HEK293 (cell line): ENCODE measurements at regions not wholly inside any gene's neighbourhood (a gene's known extent, or its start where the extent isn't known, plus 50 kb on each side); places are given as distances from the start of the nearest gene placed in this dataset.

Experiments used
- CTCF ChIA-PET: fragments of 350-600 bp; formaldehyde crosslinking; extraction: SDS; loops from one replicate; lab custom pipeline; 2021; ENCODE audit warnings: antibody characterized with exemption; lab: Yijun Ruan, JAX
- POLR2A ChIA-PET: fragments of 300-600 bp; formaldehyde crosslinking; extraction: SDS; loops from one replicate; lab custom pipeline; 2020; ENCODE audit warnings: antibody characterized with exemption, inconsistent platforms; lab: Yijun Ruan, JAX
- H3K27ac ChIP-seq: fragments of 200-500 bp; sonication (Bioruptor generic); 2 replicates; pipeline ENCODE4 v1.5.1; 2014; ENCODE audit warnings: low read depth, low read length, control low read depth, inconsistent platforms; ENCODE audit errors: extremely low read depth
- H3K36me3 ChIP-seq, 2 experiments: fragments of 200-500 bp in 1 of 2; sonication (Bioruptor generic) in 1 of 2; 1 replicate in 1 of 2; 2 replicates in 1 of 2; pipeline ENCODE4 v1.5.1; 2014 to 2017; ENCODE audit warnings: inconsistent platforms in 2 of 2, low read length in 2 of 2; ENCODE audit not compliant: control insufficient read depth in 2 of 2, insufficient read depth in 1 of 2
- H3K4me1 ChIP-seq: fragments of 200-500 bp; sonication (Bioruptor generic); 2 replicates; pipeline ENCODE4 v1.5.1; 2014; ENCODE audit warnings: mild to moderate bottlenecking, low read length, inconsistent platforms; ENCODE audit not compliant: control insufficient read depth, insufficient read depth
- H3K4me3 ChIP-seq: 2 replicates; pipeline ENCODE4 v1.5.1; 2011; ENCODE audit warnings: low read depth, mild to moderate bottlenecking, control low read depth, low read length, moderate library complexity
- H3K9me3 ChIP-seq: fragments of 200-500 bp; sonication (Bioruptor generic); 2 replicates; pipeline ENCODE4 v1.5.1; 2014; ENCODE audit warnings: low read depth, low read length, inconsistent platforms; ENCODE audit not compliant: control insufficient read depth, insufficient read depth
- HIC1 ChIP-seq: fragments of 450-650 bp; formaldehyde crosslinking; IDR thresholded peaks from 2 replicates; pipeline ENCODE4 v1.5.1; 2016; ENCODE audit warnings: missing biosample characterization, missing genetic modification characterization
- HOXD13 ChIP-seq: sonication (generic); formaldehyde crosslinking; IDR thresholded peaks from 2 replicates; pipeline ENCODE4 v1.8.0; 2022; ENCODE audit warnings: missing genetic modification reagents, borderline replicate concordance
- OSR2 ChIP-seq: fragments of 450-650 bp; formaldehyde crosslinking; IDR thresholded peaks from 2 replicates; pipeline ENCODE4 v1.5.1; 2016; ENCODE audit warnings: missing biosample characterization, missing genetic modification characterization
- OVOL3 ChIP-seq: fragments of 450-650 bp; formaldehyde crosslinking; IDR thresholded peaks from 2 replicates; pipeline ENCODE4 v1.5.1; 2016; ENCODE audit warnings: missing biosample characterization, missing genetic modification characterization
- TSHZ1 ChIP-seq: fragments of 450-650 bp; formaldehyde crosslinking; IDR thresholded peaks from 2 replicates; pipeline ENCODE4 v1.5.1; 2016; ENCODE audit warnings: missing biosample characterization, missing genetic modification characterization, borderline replicate concordance
- ZBTB26 ChIP-seq: fragments of 450-650 bp; formaldehyde crosslinking; optimal IDR thresholded peaks from 2 replicates; pipeline ENCODE3; 2016; ENCODE audit warnings: missing biosample characterization, mild to moderate bottlenecking, missing genetic modification characterization
- ZNF121 ChIP-seq: fragments of 450-650 bp; formaldehyde crosslinking; IDR thresholded peaks from 2 replicates; pipeline ENCODE4 v1.5.1; 2016; ENCODE audit warnings: missing biosample characterization, missing genetic modification characterization
- ZNF132 ChIP-seq: fragments of 450-650 bp; formaldehyde crosslinking; IDR thresholded peaks from 2 replicates; pipeline ENCODE4 v1.5.1; 2017; ENCODE audit warnings: missing biosample characterization, missing genetic modification characterization, borderline replicate concordance
- ZNF146 ChIP-seq: fragments of 450-650 bp; formaldehyde crosslinking; IDR thresholded peaks from 2 replicates; pipeline ENCODE4 v1.5.1; 2016; ENCODE audit warnings: missing biosample characterization, missing genetic modification characterization
- ZNF174 ChIP-seq: fragments of 450-650 bp; formaldehyde crosslinking; IDR thresholded peaks from 2 replicates; pipeline ENCODE4 v1.5.0; 2017; ENCODE audit warnings: missing biosample characterization, mild to moderate bottlenecking, missing genetic modification characterization
- ZNF18 ChIP-seq: fragments of 450-650 bp; formaldehyde crosslinking; IDR thresholded peaks from 2 replicates; pipeline ENCODE4 v1.5.1; 2016; ENCODE audit warnings: missing biosample characterization, missing genetic modification characterization
- ZNF248 ChIP-seq: fragments of 450-650 bp; formaldehyde crosslinking; IDR thresholded peaks from 2 replicates; pipeline ENCODE4 v1.5.1; 2017; ENCODE audit warnings: missing biosample characterization, missing genetic modification characterization
- ZNF350 ChIP-seq: fragments of 450-650 bp; formaldehyde crosslinking; IDR thresholded peaks from 2 replicates; pipeline ENCODE4 v1.5.0; 2017; ENCODE audit warnings: missing biosample characterization, mild to moderate bottlenecking, missing genetic modification characterization
- ZNF366 ChIP-seq: fragments of 450-650 bp; formaldehyde crosslinking; conservative IDR thresholded peaks from 2 replicates; pipeline ENCODE4 v1.5.1; 2016; ENCODE audit warnings: missing biosample characterization, missing genetic modification characterization
- ZNF37A ChIP-seq: fragments of 450-650 bp; IDR thresholded peaks from 2 replicates; pipeline ENCODE4 v1.5.1; 2018; ENCODE audit warnings: missing biosample characterization, missing genetic modification characterization
- ZNF580 ChIP-seq: fragments of 450-650 bp; formaldehyde crosslinking; IDR thresholded peaks from 2 replicates; pipeline ENCODE4 v1.5.1; 2016; ENCODE audit warnings: missing biosample characterization, missing genetic modification characterization
- ZNF645 ChIP-seq: fragments of 450-650 bp; formaldehyde crosslinking; IDR thresholded peaks from 2 replicates; pipeline ENCODE4; 2016; ENCODE audit warnings: missing biosample characterization, missing genetic modification characterization
- ZNF670 ChIP-seq: fragments of 450-650 bp; formaldehyde crosslinking; IDR thresholded peaks from 2 replicates; pipeline ENCODE4 v1.5.1; 2016; ENCODE audit warnings: missing biosample characterization, missing genetic modification characterization, low read depth
- ZNF692 ChIP-seq: fragments of 450-650 bp; formaldehyde crosslinking; IDR thresholded peaks from 2 replicates; pipeline ENCODE4 v1.5.1; 2016; ENCODE audit warnings: missing biosample characterization, missing genetic modification characterization
- ZNF791 ChIP-seq: fragments of 450-650 bp; formaldehyde crosslinking; IDR thresholded peaks from 2 replicates; pipeline ENCODE4 v1.5.1; 2016; ENCODE audit warnings: missing biosample characterization, missing genetic modification characterization
- ZNF843 ChIP-seq: fragments of 450-650 bp; formaldehyde crosslinking; IDR thresholded peaks from 2 replicates; pipeline ENCODE4 v1.5.1; 2016; ENCODE audit warnings: missing biosample characterization, missing genetic modification characterization
- ZSCAN23 ChIP-seq: fragments of 450-650 bp; formaldehyde crosslinking; IDR thresholded peaks from 2 replicates; pipeline ENCODE4 v1.5.1; 2016; ENCODE audit warnings: missing biosample characterization, missing genetic modification characterization

- Histone ChIP-seq H3K9me3 (no peaks in the 10 kb centered on the region), H3K4me3 (no peak overlapping the region), H3K27ac (no peak overlapping the region), H3K36me3 (no peaks in the 10 kb centered on the region), H3K4me1 (no peaks in the 10 kb centered on the region)
- no peak for TF ChIP-seq ZNF132 (tag by site-specific recombination)
- no peak for TF ChIP-seq ZNF37A (tag by site-specific recombination)
- TF ChIP-seq ZNF692 = no peak
- TF ChIP-seq ZNF350 (tag by site-specific recombination) = no peak
- TF ChIP-seq ZNF18 = no peak
- no peak for TF ChIP-seq ZNF174 (tag by site-specific recombination)
- TF ChIP-seq ZNF843 (tag by site-specific recombination) = no peak
- no peak for TF ChIP-seq HOXD13 (CRISPR knock-in tag)
- TF ChIP-seq OSR2 = no peak
- POLR2A ChIA-PET = no interaction called here
- CTCF ChIA-PET = no interaction called here
Observed at GRCh38 chr3:74121761-74122160, 492.7 kb downstream of the CNTN3 start.

GRCh38 chr3:74119221-74119620 lies 494.5 kb upstream of the PDZRN3 start:
- H3K4me1 ChIP-seq = no peaks in the 10 kb centered on the region
- H3K9me3 ChIP-seq = no peaks in the 10 kb centered on the region
- ChIA-PET POLR2A (no interaction called here), CTCF (no interaction called here)
- H3K36me3 ChIP-seq = no peaks in the 10 kb centered on the region
- no peak overlapping the region for H3K27ac ChIP-seq
- H3K4me3 ChIP-seq = no peak overlapping the region
- TF ChIP-seq ZNF366 (tag by site-specific recombination) (no peak), TSHZ1 (no peak), ZNF146 (no peak), ZNF580 (tag by site-specific recombination) (no peak), ZBTB26 (tag by site-specific recombination) (no peak), ZNF670 (tag by site-specific recombination) (no peak), ZSCAN23 (tag by site-specific recombination) (no peak), ZNF121 (no peak), ZNF645 (tag by site-specific recombination) (no peak), ZNF248 (tag by site-specific recombination) (no peak), ZNF791 (tag by site-specific recombination) (no peak), HIC1 (no peak), OVOL3 (no peak)
